ENCODE measurements at regions not wholly inside any gene's neighbourhood (a gene's known extent, or its start where the extent isn't known, plus 50 kb on each side); places are given as distances from the start of the nearest gene placed in this dataset.
A peak's percentile ranks its signal among the peaks of the same experiment; 100 is the strongest.

- H3K79me2 ChIP-seq (ENCODE audit: control insufficient read depth, insufficient read depth, low read length), result peaks cover 97% of the 10 kb centered on the region
- peak overlapping the region; percentile 30 for H3K27ac ChIP-seq (ENCODE audit: insufficient read depth, low read depth, low read length)
- peaks cover 14% of the 10 kb centered on the region for H4K20me1 ChIP-seq (replicated peaks; ENCODE audit: control insufficient read depth, extremely low read depth, insufficient read depth, low read length)
- no peak overlapping the region for H3K4me2 ChIP-seq (ENCODE audit: insufficient read depth, low read length)
- H2AFZ ChIP-seq (ENCODE audit: low read depth, low read length), result no peak overlapping the region
- ChIA-PET CTCF (interaction anchor here (0.7 to 6.0 kb wide), 13 partner anchors 8 to 199 kb away, joined by 3 to 64 read pairs (median 4); no protein-coding TSS in a partner anchor), POLR2A (interaction anchor here (2.2 kb wide), 1 partner anchor 147 kb away, joined by 13 read pairs; no protein-coding TSS in a partner anchor)
- H3K27me3 ChIP-seq (ENCODE audit: control insufficient read depth in 2 of 2, insufficient read depth in 2 of 2, low read length in 2 of 2), result no peaks in the 10 kb centered on the region
- peaks cover 30% of the 10 kb centered on the region for H3K4me1 ChIP-seq (ENCODE audit: control insufficient read depth, extremely low read depth, insufficient read depth, low read length)
- H3K9me1 ChIP-seq (replicated peaks; ENCODE audit: control insufficient read depth, extremely low read depth, insufficient read depth, low read length), result no peaks in the 10 kb centered on the region
- FAIRE-seq (peak; percentile 82), DNase-seq (ENCODE audit: low read depth, low spot score) (peak; percentile 82)
- H3K9me3 ChIP-seq (replicated peaks; ENCODE audit: control insufficient read depth, insufficient read depth, low read length), result no peaks in the 10 kb centered on the region
- intact Hi-C loops (cut with micrococcal nuclease), result loop anchor here (1.0 to 5.0 kb wide), 4 partner anchors 90 to 486 kb away; no protein-coding TSS in a partner anchor
- H3K36me3 ChIP-seq (ENCODE audit: control insufficient read depth in 2 of 2, extremely low read depth in 1 of 2, insufficient read depth in 2 of 2, low read length in 2 of 2), result peaks cover 2% of the 10 kb centered on the region in 2 experiments
- dilution Hi-C loops (cut with MboI; ENCODE audit: extremely low pct_ligation_motif_present, low sequenced_read_pairs), result no loop called here
- TF ChIP-seq CTCF (IDR thresholded peaks at IDR 0.05; ENCODE audit: extremely low read depth in 1 of 2, insufficient read depth in 1 of 2, low read depth in 1 of 2, low read length in 2 of 2) (peak; percentile 37 to 46), POLR2A (IDR thresholded peaks at IDR 0.05; ENCODE audit: low read depth, low read length) (peak; percentile 31), POLR2AphosphoS5 (IDR thresholded peaks at IDR 0.05; ENCODE audit: insufficient read depth, low read depth, low read length) (peak; percentile 43), FOS (IDR thresholded peaks at IDR 0.05; ENCODE audit: borderline replicate concordance, insufficient read depth, low read length) (no peak), MYC (IDR thresholded peaks at IDR 0.05; ENCODE audit: low read depth, low read length) (no peak), JUN (IDR thresholded peaks at IDR 0.05; ENCODE audit: borderline replicate concordance, insufficient read depth, insufficient read length, low read depth) (no peak), EZH2 (IDR thresholded peaks at IDR 0.05; ENCODE audit: borderline replicate concordance, low read depth, low read length, severe bottlenecking) (no peak), GATA2 (IDR thresholded peaks at IDR 0.05; ENCODE audit: insufficient read depth, insufficient read length, low read depth, low read length) (no peak), MAX (IDR thresholded peaks at IDR 0.05; ENCODE audit: insufficient read depth, insufficient read length) (no peak)
- no peak overlapping the region for H3K4me3 ChIP-seq (replicated peaks in 1 of 3; ENCODE audit: insufficient read depth in 1 of 3, low read depth in 1 of 3, low read length in 3 of 3)
- no TSS peak for BruUV-seq (replicated peaks)
- no peak overlapping the region for H3K9ac ChIP-seq (replicated peaks; ENCODE audit: extremely low read depth, insufficient read depth, low read length)
Observed at GRCh38 chr9:110058304-110058953, 149.5 kb downstream of the C9orf152 start.

Data from endothelial cell of umbilical vein (primary cell).